ENCODE measurements at regions not wholly inside any gene's neighbourhood (a gene's known extent, or its start where the extent isn't known, plus 50 kb on each side); places are given as distances from the start of the nearest gene placed in this dataset.

- ChIA-PET CTCF (interaction anchor here (0.7 to 4.8 kb wide), 33 partner anchors 8 to 1571 kb away, joined by 3 to 44 read pairs (median 4); partner anchors contain the start of gene IRX6), POLR2A (interaction anchor here (0.8 kb wide), 1 partner anchor 203 kb away, joined by 3 read pairs; the partner anchor contains the start of gene IRX6)
- Histone ChIP-seq H3K27ac (ENCODE audit: low read depth in 2 of 2, low read length in 1 of 2) (no peak overlapping the region), H3K79me2 (ENCODE audit: insufficient read depth) (no peaks in the 10 kb centered on the region), H2AFZ (ENCODE audit: low read depth) (no peak overlapping the region), H3K4me1 (ENCODE audit: control insufficient read depth in 1 of 2, insufficient read depth in 2 of 2, low read depth in 1 of 2, low read length in 1 of 2) (peaks cover 0 to 10% of the 10 kb centered on the region in 2 experiments; a peak in 1 of 4 replicates), H3K4me3 (ENCODE audit: low read depth in 2 of 2, low read length in 1 of 2) (no peak overlapping the region), H3K27me3 (ENCODE audit: insufficient read depth) (no peaks in the 10 kb centered on the region), H3F3A (replicated peaks; ENCODE audit: insufficient read depth) (no peaks in the 10 kb centered on the region), H3K9me2 (no peaks in the 10 kb centered on the region), H3K36me3 (replicated peaks in 1 of 2; ENCODE audit: control insufficient read depth in 1 of 2, insufficient read depth in 2 of 2, low read length in 1 of 2) (no peaks in the 10 kb centered on the region), H3K9me3 (no peaks in the 10 kb centered on the region), H3K9ac (no peak overlapping the region), H4K20me1 (ENCODE audit: insufficient read depth) (no peaks in the 10 kb centered on the region), H3K4me2 (no peak overlapping the region)
- 22% methylated on average over 4 of the region's 4 CpGs for WGBS (ENCODE audit: low lambda C conversion rate)
- TF ChIP-seq FOXM1 (IDR thresholded peaks at IDR 0.05; ENCODE audit: low read depth) (no peak), MAX (IDR thresholded peaks at IDR 0.05; ENCODE audit: low read depth) (no peak)
- TF ChIP-seq, protein P1, sequence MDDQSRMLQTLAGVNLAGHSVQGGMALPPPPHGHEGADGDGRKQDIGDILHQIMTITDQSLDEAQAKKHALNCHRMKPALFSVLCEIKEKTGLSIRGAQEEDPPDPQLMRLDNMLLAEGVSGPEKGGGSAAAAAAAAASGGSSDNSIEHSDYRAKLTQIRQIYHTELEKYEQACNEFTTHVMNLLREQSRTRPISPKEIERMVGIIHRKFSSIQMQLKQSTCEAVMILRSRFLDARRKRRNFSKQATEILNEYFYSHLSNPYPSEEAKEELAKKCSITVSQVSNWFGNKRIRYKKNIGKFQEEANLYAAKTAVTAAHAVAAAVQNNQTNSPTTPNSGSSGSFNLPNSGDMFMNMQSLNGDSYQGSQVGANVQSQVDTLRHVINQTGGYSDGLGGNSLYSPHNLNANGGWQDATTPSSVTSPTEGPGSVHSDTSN (IDR thresholded peaks at IDR 0.05) = no peak
- DNase-seq = no peak
Observed at GRCh38 chr16:55120826-55121225, 190.2 kb downstream of the IRX5 start.

DNA sequence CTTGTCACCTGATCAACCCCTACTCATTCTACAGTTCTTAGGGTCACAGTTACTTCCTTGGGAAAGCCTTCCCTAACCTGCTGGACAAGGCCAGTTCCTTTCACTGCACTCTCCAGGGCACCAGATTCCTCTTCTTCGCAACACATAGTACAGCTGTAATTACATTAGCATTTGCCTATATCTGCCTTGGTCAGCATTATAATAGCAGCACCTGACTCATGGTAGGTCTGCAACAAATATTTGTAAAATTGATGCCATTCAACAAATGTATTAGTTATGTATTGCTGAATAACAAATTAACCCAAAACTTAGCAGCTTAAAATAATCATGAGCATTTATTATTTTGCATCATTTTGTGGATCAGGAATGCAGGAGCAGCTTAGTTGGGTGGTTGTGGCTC, 193.0 kb downstream of the IRX5 start:
- POLR2A ChIA-PET = no interaction called here
- CTCF ChIA-PET = interaction anchor here (4.8 kb wide), 1 partner anchor 199 kb away, joined by 44 read pairs; the partner anchor contains the start of gene IRX6
- no peaks in the 10 kb centered on the region for H3K9me2 ChIP-seq
- no peaks in the 10 kb centered on the region for H3K36me3 ChIP-seq (replicated peaks in 1 of 2; ENCODE audit: control insufficient read depth in 1 of 2, insufficient read depth in 2 of 2, low read length in 1 of 2)
- no peaks in the 10 kb centered on the region for H3K27me3 ChIP-seq (ENCODE audit: insufficient read depth)
- no peaks in the 10 kb centered on the region for H3F3A ChIP-seq (replicated peaks; ENCODE audit: insufficient read depth)
- no peak for DNase-seq
- H3K4me3 ChIP-seq (ENCODE audit: low read depth in 2 of 2, low read length in 1 of 2) = no peak overlapping the region
- H3K4me2 ChIP-seq = no peak overlapping the region
- H3K9ac ChIP-seq = no peak overlapping the region
- H3K27ac ChIP-seq (ENCODE audit: low read depth in 2 of 2, low read length in 1 of 2) = no peak overlapping the region
- no peak overlapping the region for H2AFZ ChIP-seq (ENCODE audit: low read depth)
- H4K20me1 ChIP-seq (ENCODE audit: insufficient read depth) = no peaks in the 10 kb centered on the region
- WGBS (ENCODE audit: low lambda C conversion rate) = 22% methylated on average over 1 of the region's 1 CpG
- H3K4me1 ChIP-seq (ENCODE audit: control insufficient read depth in 1 of 2, insufficient read depth in 2 of 2, low read depth in 1 of 2, low read length in 1 of 2) = peaks cover 0 to 10% of the 10 kb centered on the region in 2 experiments; a peak in 1 of 4 replicates
- TF ChIP-seq TAF1 (IDR thresholded peaks at IDR 0.05; ENCODE audit: borderline replicate concordance, low read depth, low read length) (no peak), RFX5 (IDR thresholded peaks at IDR 0.05; ENCODE audit: low read length) (no peak), YY1 (IDR thresholded peaks at IDR 0.05; ENCODE audit: low read depth) (no peak), NFIC (IDR thresholded peaks at IDR 0.05; ENCODE audit: borderline replicate concordance) (no peak), RXRA (IDR thresholded peaks at IDR 0.05; ENCODE audit: borderline replicate concordance, low read depth) (no peak), TCF12 (IDR thresholded peaks at IDR 0.05) (no peak), RCOR1 (IDR thresholded peaks at IDR 0.05; ENCODE audit: low read length) (no peak), CTCF (IDR thresholded peaks at IDR 0.05) (no peak), EZH2phosphoT487 (IDR thresholded peaks at IDR 0.05; ENCODE audit: borderline replicate concordance, low read depth) (no peak), FOSL2 (IDR thresholded peaks at IDR 0.05; ENCODE audit: borderline replicate concordance, low read depth) (no peak), GATA2 (CRISPR knock-in tag; IDR thresholded peaks at IDR 0.05) (no peak), NRF1 (IDR thresholded peaks at IDR 0.05; ENCODE audit: low read depth, low read length) (no peak)
- no peaks in the 10 kb centered on the region for H3K79me2 ChIP-seq (ENCODE audit: insufficient read depth)
- no peaks in the 10 kb centered on the region for H3K9me3 ChIP-seq

Measured in SK-N-SH (cell line).